Cardiac fibroblast (primary cell): ENCODE measurements at regions not wholly inside any gene's neighbourhood (a gene's known extent, or its start where the extent isn't known, plus 50 kb on each side); places are given as distances from the start of the nearest gene placed in this dataset.
A peak's percentile ranks its signal among the peaks of the same experiment; 100 is the strongest.

Source experiments
- DNase-seq, 2 donors: peaks; one replicate each; pipeline versions ENCODE4 v3.0.0 to v3.0.0-alpha.2; 2010; ENCODE audit warnings: low read depth in 2 of 2
- H3K4me3 ChIP-seq, 2 donors: replicated peaks in 1 of 2; 1 replicate in 1 of 2; 2 replicates in 1 of 2; pipeline ENCODE4 v1.5.1; 2011; ENCODE audit warnings: low read depth in 2 of 2, low read length in 2 of 2, mild to moderate bottlenecking in 2 of 2, moderate library complexity in 1 of 2
- CTCF ChIP-seq: IDR thresholded peaks from one replicate; pipeline ENCODE4 v1.5.1; 2011; ENCODE audit warnings: low read depth, mild to moderate bottlenecking, low read length, inconsistent platforms

GRCh38 chr6:82611751-82612150, 248.1 kb downstream of the TPBG start:
- no peak for DNase-seq
- no peak overlapping the region for H3K4me3 ChIP-seq
- TF ChIP-seq CTCF, result no peak

DNA sequence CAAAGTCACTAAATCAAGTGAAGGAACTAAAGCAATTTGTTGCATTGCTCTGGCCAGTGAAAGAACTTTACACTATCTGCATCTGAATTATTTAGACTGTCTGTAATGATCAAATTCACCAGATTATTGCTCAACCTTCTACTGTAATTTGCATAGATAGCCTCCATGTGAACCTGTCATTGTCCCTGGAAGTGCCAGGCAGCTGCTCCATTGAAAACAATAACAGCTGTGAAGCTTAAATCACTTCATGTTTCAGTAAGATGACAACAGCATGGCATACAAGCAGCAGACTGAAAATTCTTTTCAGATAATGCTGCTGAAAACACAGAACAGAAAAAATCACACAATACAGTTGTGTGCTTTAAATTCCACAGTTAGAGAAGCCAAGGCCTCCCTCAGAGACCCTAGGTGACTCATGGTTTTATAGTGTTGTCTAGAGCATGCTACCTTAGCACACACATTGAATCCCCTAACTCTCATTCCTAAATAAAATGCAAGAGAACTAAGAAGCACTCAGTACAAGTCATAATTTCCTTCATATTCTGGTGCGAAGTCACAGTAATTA, 248.9 kb downstream of the TPBG start:
- DNase-seq, result no peak
- TF ChIP-seq CTCF, result no peak

DNA sequence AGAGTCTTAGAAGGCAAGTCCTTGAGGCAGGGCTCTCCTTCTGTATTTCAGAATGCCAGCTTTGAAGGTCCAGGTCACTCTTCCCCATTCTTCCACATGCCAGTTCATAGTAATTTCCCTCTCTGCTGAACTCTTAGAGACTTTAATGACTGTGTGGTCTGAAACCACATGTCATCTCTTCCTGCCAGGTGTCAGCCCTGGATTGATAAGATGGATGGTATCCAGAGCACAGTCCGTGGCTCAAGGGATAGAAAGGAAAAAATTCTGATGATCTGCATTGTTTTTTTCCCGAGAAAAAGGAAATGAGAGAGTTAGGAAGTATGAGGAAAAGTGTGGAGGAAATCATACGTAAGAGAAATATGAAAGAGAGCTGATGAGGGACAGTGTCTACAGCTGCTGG, 250.9 kb downstream of the TPBG start:
- DNase-seq, result no peak
- H3K4me3 ChIP-seq, result no peak overlapping the region
- no peak for TF ChIP-seq CTCF

More for the DNA sequence above, 248.9 kb downstream of the TPBG start:
- H3K4me3 ChIP-seq, result no peak overlapping the region

DNA sequence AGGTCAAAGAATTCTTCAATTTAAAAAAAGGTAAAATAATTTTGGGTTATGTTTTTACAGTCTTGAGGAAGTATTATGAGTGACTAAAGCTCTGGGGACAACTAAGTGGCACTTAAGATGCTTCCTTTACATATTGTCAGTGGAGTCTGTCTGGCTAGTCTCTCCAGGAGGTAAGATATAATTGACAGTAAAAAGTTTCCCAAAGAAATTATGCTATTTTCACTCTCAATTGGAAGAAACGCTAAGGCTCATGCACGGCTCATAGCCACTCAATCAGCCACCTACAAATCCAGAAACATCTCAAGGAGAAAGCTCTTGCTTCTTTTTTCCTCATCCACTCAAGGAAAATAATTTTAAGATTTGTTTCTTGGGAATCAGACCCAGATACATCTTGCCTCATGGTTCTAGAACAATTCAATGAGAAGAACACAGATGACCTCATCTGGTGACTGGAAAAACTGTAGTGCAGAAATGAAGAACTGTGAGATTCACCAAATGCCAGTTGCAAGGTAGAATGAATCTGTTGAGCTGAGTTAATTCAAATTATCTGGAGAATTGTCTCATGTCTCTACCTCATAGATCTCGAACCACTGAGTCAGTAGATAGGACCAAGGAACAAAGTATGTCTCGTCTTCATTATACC, 252.9 kb downstream of the TPBG start:
- peak; percentile 8 to 43 for DNase-seq
- no peak overlapping the region for H3K4me3 ChIP-seq
- no peak for TF ChIP-seq CTCF

DNA sequence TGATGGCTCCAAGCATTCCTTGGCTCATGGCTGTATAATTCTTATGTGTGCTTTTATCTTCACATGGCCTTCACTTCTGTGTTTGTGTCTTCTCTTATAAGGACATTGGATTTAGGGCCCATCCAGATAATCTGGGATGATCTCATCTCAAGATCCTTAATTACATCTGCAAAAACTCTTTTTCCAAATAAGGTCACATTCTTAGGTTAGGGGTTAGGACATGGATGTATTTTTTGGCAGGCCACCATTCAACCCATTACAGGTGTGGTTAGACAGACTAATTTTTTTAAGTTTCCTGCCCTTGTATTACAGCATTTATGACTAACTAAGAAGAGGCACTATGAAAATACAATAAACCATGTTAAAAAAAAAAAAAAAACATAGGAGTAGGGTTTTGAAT, 254.0 kb downstream of the TPBG start:
- TF ChIP-seq CTCF, result no peak
- H3K4me3 ChIP-seq, result no peak overlapping the region
- peak in 1 of 2 donors; percentile 22 for DNase-seq

GRCh38 chr6:82619573-82619972, 256.0 kb downstream of the TPBG start:
- no peak for DNase-seq
- no peak overlapping the region for H3K4me3 ChIP-seq

More at GRCh38 chr6:82619573-82619972, 256.0 kb downstream of the TPBG start:
- no peak for TF ChIP-seq CTCF
